Osteoblast (primary cell): ENCODE measurements at regions not wholly inside any gene's neighbourhood (a gene's known extent, or its start where the extent isn't known, plus 50 kb on each side); places are given as distances from the start of the nearest gene placed in this dataset.

ENCODE experiments used
- DNase-seq: peaks from one replicate; pipeline ENCODE4 v3.0.0; 2011; ENCODE audit warnings: low spot score, mixed read lengths; ENCODE audit not compliant: insufficient read length; ENCODE audit errors: missing footprints
- H2AFZ ChIP-seq: 2 replicates; pipeline ENCODE4 v1.6.0; 2011; ENCODE audit warnings: mild to moderate bottlenecking, low read length
- H3K27ac ChIP-seq: 2 replicates; pipeline ENCODE4 v1.5.1; 2011; ENCODE audit warnings: mild to moderate bottlenecking, low read depth, low read length, moderate library complexity
- H3K27me3 ChIP-seq: 2 replicates; pipeline ENCODE4 v1.6.0; 2012; ENCODE audit warnings: mild to moderate bottlenecking, control low read depth, inconsistent platforms, low read length, moderate library complexity; ENCODE audit not compliant: insufficient read depth
- H3K36me3 ChIP-seq: 2 replicates; pipeline ENCODE4 v1.5.1; 2011; ENCODE audit warnings: mild to moderate bottlenecking, low read length, control low read depth, moderate library complexity; ENCODE audit not compliant: insufficient read depth
- H3K4me1 ChIP-seq: 2 replicates; pipeline ENCODE4 v1.5.1; 2011; ENCODE audit warnings: mild to moderate bottlenecking, low read length, control low read depth, moderate library complexity; ENCODE audit not compliant: insufficient read depth
- H3K4me2 ChIP-seq: 2 replicates; pipeline ENCODE4 v1.6.0; 2011; ENCODE audit warnings: mild to moderate bottlenecking, low read length; ENCODE audit not compliant: insufficient read depth
- H3K4me3 ChIP-seq: fragments of 200-600 bp; sonication (generic); 3 replicates; pipeline ENCODE4 v1.5.1; 2012; ENCODE audit warnings: mild to moderate bottlenecking, low read length, inconsistent platforms; ENCODE audit not compliant: insufficient read depth
- H3K79me2 ChIP-seq: 2 replicates; pipeline ENCODE4 v1.6.0; 2012; ENCODE audit warnings: mild to moderate bottlenecking, low read length, control low read depth, inconsistent platforms; ENCODE audit not compliant: insufficient read depth
- H3K9me3 ChIP-seq: 2 replicates; pipeline ENCODE4 v1.5.1; 2011; ENCODE audit warnings: low read depth, low read length, control low read depth
- H4K20me1 ChIP-seq: 2 replicates; pipeline ENCODE4 v1.6.0; 2012; ENCODE audit warnings: mild to moderate bottlenecking, low read length, control low read depth; ENCODE audit not compliant: insufficient read depth
- CTCF ChIP-seq: IDR thresholded peaks from 2 replicates; pipeline ENCODE4 v1.5.1; 2011; ENCODE audit warnings: mild to moderate bottlenecking, low read depth, low read length, moderate library complexity; ENCODE audit errors: extremely low read depth

GRCh38 chr5:103340132-103340531 lies 81.6 kb downstream of the MACIR start:
- DNase-seq: no peak
- Histone ChIP-seq H2AFZ (no peak overlapping the region), H3K4me2 (no peak overlapping the region), H4K20me1 (no peaks in the 10 kb centered on the region), H3K27me3 (no peaks in the 10 kb centered on the region), H3K27ac (no peak overlapping the region), H3K36me3 (no peaks in the 10 kb centered on the region), H3K79me2 (no peaks in the 10 kb centered on the region), H3K9me3 (no peaks in the 10 kb centered on the region), H3K4me1 (no peaks in the 10 kb centered on the region), H3K4me3 (no peak overlapping the region)
- no peak for TF ChIP-seq CTCF

GRCh38 chr5:103336941-103337340 lies 78.4 kb downstream of the MACIR start:
- Histone ChIP-seq H2AFZ (no peak overlapping the region), H3K4me2 (no peak overlapping the region), H3K9me3 (no peaks in the 10 kb centered on the region), H3K4me1 (no peaks in the 10 kb centered on the region), H4K20me1 (no peaks in the 10 kb centered on the region), H3K79me2 (no peaks in the 10 kb centered on the region), H3K27me3 (no peaks in the 10 kb centered on the region), H3K36me3 (no peaks in the 10 kb centered on the region), H3K4me3 (no peak overlapping the region), H3K27ac (no peak overlapping the region)
- TF ChIP-seq CTCF: no peak
- no peak for DNase-seq

GRCh38 chr5:103333376-103333775 lies 74.8 kb downstream of the MACIR start:
- H3K4me2 ChIP-seq: no peak overlapping the region
- H3K27me3 ChIP-seq: no peaks in the 10 kb centered on the region
- no peak overlapping the region for H2AFZ ChIP-seq
- no peak overlapping the region for H3K4me3 ChIP-seq
- H4K20me1 ChIP-seq: no peaks in the 10 kb centered on the region
- H3K4me1 ChIP-seq: no peaks in the 10 kb centered on the region
- H3K27ac ChIP-seq: no peak overlapping the region
- no peaks in the 10 kb centered on the region for H3K36me3 ChIP-seq
- TF ChIP-seq CTCF: no peak
- H3K9me3 ChIP-seq: no peaks in the 10 kb centered on the region
- no peaks in the 10 kb centered on the region for H3K79me2 ChIP-seq
- DNase-seq: no peak

- Histone ChIP-seq H3K4me1 (no peaks in the 10 kb centered on the region), H3K27ac (no peak overlapping the region), H2AFZ (no peak overlapping the region), H3K36me3 (no peaks in the 10 kb centered on the region), H3K79me2 (no peaks in the 10 kb centered on the region), H3K9me3 (no peaks in the 10 kb centered on the region), H3K4me2 (no peak overlapping the region), H4K20me1 (no peaks in the 10 kb centered on the region), H3K27me3 (no peaks in the 10 kb centered on the region), H3K4me3 (no peak overlapping the region)
- DNase-seq: peak; percentile 49
- TF ChIP-seq CTCF: no peak
Measured at GRCh38 chr5:103330875-103331274, 72.3 kb downstream of the MACIR start.
